ENCODE measurements at regions not wholly inside any gene's neighbourhood (a gene's known extent, or its start where the extent isn't known, plus 50 kb on each side); places are given as distances from the start of the nearest gene placed in this dataset.
"Not testable (repeated sequence)": the region's sequence is repeated elsewhere in the genome, so short reads cannot be mapped to it uniquely, and the experiment has no call there.

GRCh38 chr9:73441223-73441622 lies 289.6 kb downstream of the ANXA1 start:
- ATAC-seq (ENCODE audit: poor library complexity): no peak

GRCh38 chr9:73441890-73442818 lies 290.5 kb downstream of the ANXA1 start:
- intact Hi-C loops (cut with DNase I): no loop called here
- DNase-seq (no peak), ATAC-seq (ENCODE audit: poor library complexity) (no peak)

More at GRCh38 chr9:73441223-73441622, 289.6 kb downstream of the ANXA1 start:
- DNase-seq: no peak
- intact Hi-C loops (cut with DNase I): no loop called here

GRCh38 chr9:73444821-73445220 lies 293.2 kb downstream of the ANXA1 start:
- DNase-seq: no peak
- intact Hi-C loops (cut with DNase I): no loop called here
- no peak for ATAC-seq (ENCODE audit: poor library complexity)

GRCh38 chr9:73445384-73445783 lies 293.7 kb downstream of the ANXA1 start:
- DNase-seq (peak; percentile 27), ATAC-seq (ENCODE audit: poor library complexity) (peak; percentile 80)
- intact Hi-C loops (cut with DNase I): not testable (repeated sequence)

- intact Hi-C loops (cut with DNase I): no loop called here
- peak; percentile 44 for ATAC-seq (ENCODE audit: poor library complexity)
- DNase-seq: no peak
These were observed 294.6 kb downstream of the ANXA1 start for GRCh38 chr9:73446306-73446705.

- intact Hi-C loops (cut with DNase I): no loop called here
- ATAC-seq (ENCODE audit: poor library complexity) (no peak), DNase-seq (no peak)
These were observed 299.3 kb downstream of the ANXA1 start for GRCh38 chr9:73451003-73451402.

GRCh38 chr9:73459817-73460216 lies 308.2 kb downstream of the ANXA1 start:
- no peak for ATAC-seq (ENCODE audit: poor library complexity)
- no peak for DNase-seq
- intact Hi-C loops (cut with DNase I): no loop called here

- ATAC-seq (ENCODE audit: poor library complexity) (no peak), DNase-seq (no peak)
- intact Hi-C loops (cut with DNase I): no loop called here
These were observed 317.1 kb downstream of the ANXA1 start for GRCh38 chr9:73468716-73469115.

GRCh38 chr9:73470766-73471165 lies 319.1 kb downstream of the ANXA1 start:
- intact Hi-C loops (cut with DNase I): no loop called here
- ATAC-seq (ENCODE audit: poor library complexity) (no peak), DNase-seq (no peak)

GRCh38 chr9:73474002-73474600 lies 322.4 kb downstream of the ANXA1 start:
- ATAC-seq (ENCODE audit: poor library complexity): peak; percentile 44
- intact Hi-C loops (cut with DNase I): no loop called here

GRCh38 chr9:73474625-73475024 lies 323.0 kb downstream of the ANXA1 start:
- ATAC-seq (ENCODE audit: poor library complexity): no peak
- intact Hi-C loops (cut with DNase I): no loop called here
- DNase-seq: peak; percentile 40

More at GRCh38 chr9:73474002-73474600, 322.4 kb downstream of the ANXA1 start:
- DNase-seq: peak; percentile 29

- DNase-seq: no peak
- peak; percentile 61 for ATAC-seq (ENCODE audit: poor library complexity)
- intact Hi-C loops (cut with DNase I): no loop called here
These were observed 343.2 kb downstream of the ANXA1 start for GRCh38 chr9:73494894-73495293.

- intact Hi-C loops (cut with DNase I): no loop called here
- no peak for DNase-seq
These were observed 346.1 kb downstream of the ANXA1 start for GRCh38 chr9:73497796-73498195.

GRCh38 chr9:73515216-73515615 lies 363.6 kb downstream of the ANXA1 start:
- DNase-seq (no peak), ATAC-seq (ENCODE audit: poor library complexity) (no peak)
- intact Hi-C loops (cut with DNase I): no loop called here

More at GRCh38 chr9:73497796-73498195, 346.1 kb downstream of the ANXA1 start:
- peak; percentile 72 for ATAC-seq (ENCODE audit: poor library complexity)

- intact Hi-C loops (cut with DNase I): no loop called here
- DNase-seq (no peak), ATAC-seq (ENCODE audit: poor library complexity) (no peak)
These were observed 371.7 kb downstream of the ANXA1 start for GRCh38 chr9:73523391-73523790.

GRCh38 chr9:73525350-73525749 lies 373.7 kb downstream of the ANXA1 start:
- intact Hi-C loops (cut with DNase I): no loop called here
- DNase-seq (no peak), ATAC-seq (ENCODE audit: poor library complexity) (no peak)

GRCh38 chr9:73527521-73527920 lies 375.9 kb downstream of the ANXA1 start:
- DNase-seq (no peak), ATAC-seq (ENCODE audit: poor library complexity) (no peak)
- intact Hi-C loops (cut with DNase I): no loop called here

GRCh38 chr9:73528926-73529325 lies 377.3 kb downstream of the ANXA1 start:
- ATAC-seq (ENCODE audit: poor library complexity): no peak
- no peak for DNase-seq
- intact Hi-C loops (cut with DNase I): no loop called here

GRCh38 chr9:73529666-73530065 lies 378.0 kb downstream of the ANXA1 start:
- DNase-seq (no peak), ATAC-seq (ENCODE audit: poor library complexity) (no peak)
- intact Hi-C loops (cut with DNase I): no loop called here

GRCh38 chr9:73531051-73531532 lies 379.4 kb downstream of the ANXA1 start:
- ATAC-seq (ENCODE audit: poor library complexity): no peak
- intact Hi-C loops (cut with DNase I): no loop called here
- no peak for DNase-seq

Data from Right ventricle myocardium superior (tissue), 1 donor.